ENCODE measurements at regions not wholly inside any gene's neighbourhood (a gene's known extent, or its start where the extent isn't known, plus 50 kb on each side); places are given as distances from the start of the nearest gene placed in this dataset.

GRCh38 chr1:163692266-163692665, 370.5 kb downstream of the NUF2 start:
- TF ChIP-seq POLR2A (IDR thresholded peaks at IDR 0.05) (no peak), CTCF (IDR thresholded peaks at IDR 0.05) (no peak)
